ENCODE measurements at regions not wholly inside any gene's neighbourhood (a gene's known extent, or its start where the extent isn't known, plus 50 kb on each side); places are given as distances from the start of the nearest gene placed in this dataset.

- no peak for DNase-seq
- H3K4me1 ChIP-seq, result peaks cover 3% of the 10 kb centered on the region; the same call in 1 of the 2 replicates
- no peak overlapping the region for H3K4me3 ChIP-seq (ENCODE audit: low read depth, low read length)
- H3K36me3 ChIP-seq, result no peaks in the 10 kb centered on the region
- no peaks in the 10 kb centered on the region for H3K9me3 ChIP-seq
- TF ChIP-seq CTCF (IDR thresholded peaks at IDR 0.05; ENCODE audit: low read depth, low read length), result no peak
- H3K27me3 ChIP-seq, result no peaks in the 10 kb centered on the region
These were observed 90.5 kb upstream of the ABCC4 start for GRCh38 chr13:95391785-95392184.

GRCh38 chr13:95392597-95392996 lies 91.3 kb upstream of the ABCC4 start:
- Histone ChIP-seq H3K4me3 (ENCODE audit: low read depth, low read length) (no peak overlapping the region), H3K36me3 (no peaks in the 10 kb centered on the region), H3K4me1 (no peaks in the 10 kb centered on the region; the same call in 1 of the 2 replicates), H3K27me3 (no peaks in the 10 kb centered on the region), H3K9me3 (no peaks in the 10 kb centered on the region)
- no peak for DNase-seq
- TF ChIP-seq CTCF (IDR thresholded peaks at IDR 0.05; ENCODE audit: low read depth, low read length), result no peak

DNA sequence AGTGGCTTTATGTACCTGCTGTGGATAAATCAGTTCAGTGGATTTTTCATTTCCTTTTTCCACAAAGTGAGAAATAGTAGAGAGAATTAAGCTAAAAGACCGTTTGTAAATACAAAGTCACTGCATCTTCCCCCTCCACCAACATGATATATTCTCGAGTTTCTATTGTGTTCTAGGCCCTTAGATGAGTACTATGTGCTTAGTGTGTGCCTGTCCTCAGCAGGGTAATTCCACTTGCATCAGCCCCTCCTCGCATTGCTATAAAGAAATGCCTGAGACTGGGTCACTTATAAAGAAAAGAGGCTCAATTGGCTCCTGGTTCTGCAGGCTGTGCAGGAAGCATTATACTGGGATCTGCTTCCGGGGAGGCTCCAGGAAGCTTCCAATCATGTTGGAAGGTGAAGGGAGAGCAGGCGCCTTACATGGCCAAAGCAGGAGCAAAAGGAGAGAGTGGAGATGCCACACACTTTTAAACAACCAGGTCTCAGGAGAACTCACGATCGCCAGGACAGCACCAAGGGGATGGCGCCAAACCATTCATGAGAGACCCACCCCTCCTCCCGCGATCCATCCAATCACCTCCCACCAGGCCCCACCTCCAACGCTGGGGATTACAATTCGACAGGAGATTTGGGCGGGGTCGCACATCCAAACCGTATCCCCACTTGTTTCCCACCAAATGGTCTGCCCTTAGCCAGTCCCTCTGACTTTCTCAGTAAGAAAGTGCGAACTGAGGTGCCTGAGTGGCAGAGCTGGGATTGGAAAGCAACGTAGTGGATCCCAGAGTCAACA lies 102.3 kb upstream of the ABCC4 start:
- Histone ChIP-seq H3K36me3 (no peaks in the 10 kb centered on the region), H3K9me3 (no peaks in the 10 kb centered on the region), H3K4me1 (no peaks in the 10 kb centered on the region), H3K4me3 (ENCODE audit: low read depth, low read length) (peak overlapping the region; percentile 52), H3K27me3 (no peaks in the 10 kb centered on the region)
- no peak for DNase-seq
- no peak for TF ChIP-seq CTCF (IDR thresholded peaks at IDR 0.05; ENCODE audit: low read depth, low read length)

- peak; percentile 96 for TF ChIP-seq CTCF (IDR thresholded peaks at IDR 0.05; ENCODE audit: low read depth, low read length)
- DNase-seq, result peak; percentile 83
- Histone ChIP-seq H3K9me3 (no peaks in the 10 kb centered on the region), H3K4me1 (no peaks in the 10 kb centered on the region), H3K27me3 (no peaks in the 10 kb centered on the region), H3K36me3 (no peaks in the 10 kb centered on the region), H3K4me3 (ENCODE audit: low read depth, low read length) (peak overlapping the region; percentile 52)
These were observed 103.1 kb upstream of the ABCC4 start for GRCh38 chr13:95404141-95404882.

- no peak overlapping the region for H3K4me3 ChIP-seq (ENCODE audit: low read depth, low read length)
- DNase-seq, result no peak
- H3K36me3 ChIP-seq, result no peaks in the 10 kb centered on the region
- H3K9me3 ChIP-seq, result no peaks in the 10 kb centered on the region
- no peak for TF ChIP-seq CTCF (IDR thresholded peaks at IDR 0.05; ENCODE audit: low read depth, low read length)
- H3K27me3 ChIP-seq, result no peaks in the 10 kb centered on the region
- H3K4me1 ChIP-seq, result no peaks in the 10 kb centered on the region
These were observed 104.9 kb upstream of the ABCC4 start for GRCh38 chr13:95406176-95406575.
